ENCODE measurements at regions not wholly inside any gene's neighbourhood (a gene's known extent, or its start where the extent isn't known, plus 50 kb on each side); places are given as distances from the start of the nearest gene placed in this dataset.
A peak's percentile ranks its signal among the peaks of the same experiment; 100 is the strongest.

DNA sequence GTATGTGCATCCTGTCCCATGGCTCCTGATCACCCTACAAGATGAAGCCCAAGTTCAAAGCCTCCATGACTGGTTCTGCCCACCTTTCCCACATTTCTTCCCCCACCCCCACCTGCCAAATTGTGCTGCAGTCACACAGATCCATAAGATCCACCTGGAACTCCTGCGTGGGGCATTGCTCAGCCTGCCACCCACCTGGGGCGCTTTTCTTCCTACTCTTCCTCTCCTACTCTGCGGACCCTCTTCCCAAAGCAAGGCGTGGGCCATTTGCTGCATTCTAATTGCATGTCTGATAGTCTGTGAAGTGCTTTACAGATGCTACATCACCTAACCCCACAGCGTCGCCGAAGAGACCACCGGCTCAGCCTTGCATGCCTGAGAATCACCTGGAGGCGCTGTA is 402.4 kb upstream of the ID2 start:
- no peak for DNase-seq (ENCODE audit: low read depth)

- no peak for DNase-seq (ENCODE audit: low read depth)
Measured at GRCh38 chr2:8281234-8281633, 400.6 kb upstream of the ID2 start.

- DNase-seq (ENCODE audit: low read depth): peak; percentile 21
Measured at GRCh38 chr2:8281950-8282857, 399.7 kb upstream of the ID2 start.

GRCh38 chr2:8282858-8283252 is 399.0 kb upstream of the ID2 start:
- DNase-seq (ENCODE audit: low read depth): no peak

GRCh38 chr2:8285081-8285480 is 396.8 kb upstream of the ID2 start:
- DNase-seq (ENCODE audit: low read depth): no peak

DNA sequence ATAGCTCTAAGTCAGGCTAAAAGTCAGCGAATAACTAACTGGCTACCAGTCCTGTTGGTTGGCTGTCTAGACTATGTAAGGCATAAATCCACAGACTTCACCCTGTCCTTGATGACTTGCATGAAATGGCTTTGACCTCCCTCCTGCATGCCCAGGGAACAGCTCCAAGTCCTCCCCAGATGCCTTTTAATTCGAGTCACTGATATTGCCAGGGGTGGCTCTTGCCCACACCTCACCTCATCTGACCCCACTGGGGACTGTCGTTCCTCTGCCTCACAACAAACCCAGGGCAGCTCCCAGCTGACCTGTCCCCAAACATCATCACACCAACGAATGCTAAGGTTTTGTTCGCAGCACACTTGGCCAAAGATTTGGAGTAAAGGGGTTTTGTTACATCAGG is 396.0 kb upstream of the ID2 start:
- DNase-seq (ENCODE audit: low read depth): no peak

- no peak for DNase-seq (ENCODE audit: low read depth)
Measured at GRCh38 chr2:8288206-8288605, 393.6 kb upstream of the ID2 start.

DNA sequence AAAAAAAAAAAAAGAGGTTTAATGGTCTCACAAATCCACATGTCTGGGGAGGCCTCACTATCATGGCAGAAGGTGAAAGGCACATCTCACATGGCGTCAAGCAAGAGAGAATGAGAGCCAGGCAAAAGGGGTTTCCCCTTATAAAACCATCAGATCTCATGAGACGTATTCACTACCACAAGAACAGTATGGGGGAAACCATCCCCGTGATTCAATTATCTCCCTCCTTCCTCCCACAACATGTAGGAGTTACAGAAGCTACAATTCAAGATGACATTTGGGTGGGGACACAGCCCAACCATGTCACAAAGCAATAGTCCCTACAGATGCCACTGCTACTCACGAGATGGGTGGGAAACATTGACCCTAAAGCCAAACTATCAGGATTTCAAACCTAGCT is 392.7 kb upstream of the ID2 start:
- no peak for DNase-seq (ENCODE audit: low read depth)

DNA sequence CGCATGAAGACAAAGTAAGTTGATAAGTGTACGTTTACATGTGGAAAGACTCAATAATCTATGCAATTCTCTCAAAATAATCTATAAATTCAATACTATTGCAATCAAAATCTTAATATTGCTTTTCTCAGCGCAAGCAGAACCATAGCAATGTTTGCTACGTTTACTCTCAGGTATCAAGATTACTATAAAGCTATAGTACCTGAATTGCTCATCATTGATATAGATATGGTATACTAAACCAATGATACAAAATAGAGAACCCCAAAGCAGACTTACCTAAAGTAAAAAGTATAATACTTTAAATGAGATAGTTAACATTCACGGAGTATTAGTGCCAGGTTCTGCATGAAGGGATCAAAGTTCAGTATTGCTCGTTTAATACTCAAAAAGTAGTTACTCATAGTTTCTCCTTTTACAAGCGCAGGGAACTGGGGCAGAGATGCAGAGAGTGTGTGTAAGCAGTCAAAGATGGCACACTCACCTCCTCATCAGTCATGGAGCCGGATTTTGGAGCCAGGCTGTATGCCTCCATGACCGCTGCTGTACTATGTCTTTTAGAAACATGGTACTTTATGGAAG is 391.0 kb upstream of the ID2 start:
- no peak for DNase-seq (ENCODE audit: low read depth)

GRCh38 chr2:8296306-8296705 is 385.6 kb upstream of the ID2 start:
- peak; percentile 14 for DNase-seq (ENCODE audit: low read depth)

- no peak for DNase-seq (ENCODE audit: low read depth)
Measured at GRCh38 chr2:8297376-8298231, 384.3 kb upstream of the ID2 start.

DNA sequence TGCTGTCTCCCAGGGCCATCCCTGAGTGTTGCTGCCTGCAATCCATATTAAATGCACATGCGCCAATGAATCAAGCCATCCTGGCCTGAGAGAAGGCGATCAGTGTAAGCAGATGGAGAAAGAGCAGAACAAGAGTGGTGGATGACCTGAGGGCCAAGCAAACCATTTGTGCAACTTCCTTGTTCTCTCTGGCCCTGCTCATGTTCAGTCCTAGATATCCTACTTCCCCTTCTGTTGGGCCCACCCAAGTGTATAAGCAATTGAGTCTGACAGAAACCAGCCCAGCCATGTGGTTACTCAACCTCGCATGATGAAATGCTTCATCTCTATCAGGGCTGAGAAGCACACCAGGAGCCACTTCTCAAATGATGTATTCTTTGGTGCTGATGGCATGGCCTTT is 383.1 kb upstream of the ID2 start:
- DNase-seq (ENCODE audit: low read depth): no peak

GRCh38 chr2:8300216-8300615 is 381.6 kb upstream of the ID2 start:
- no peak for DNase-seq (ENCODE audit: low read depth)

GRCh38 chr2:8300905-8301304 is 381.0 kb upstream of the ID2 start:
- DNase-seq (ENCODE audit: low read depth): no peak

DNA sequence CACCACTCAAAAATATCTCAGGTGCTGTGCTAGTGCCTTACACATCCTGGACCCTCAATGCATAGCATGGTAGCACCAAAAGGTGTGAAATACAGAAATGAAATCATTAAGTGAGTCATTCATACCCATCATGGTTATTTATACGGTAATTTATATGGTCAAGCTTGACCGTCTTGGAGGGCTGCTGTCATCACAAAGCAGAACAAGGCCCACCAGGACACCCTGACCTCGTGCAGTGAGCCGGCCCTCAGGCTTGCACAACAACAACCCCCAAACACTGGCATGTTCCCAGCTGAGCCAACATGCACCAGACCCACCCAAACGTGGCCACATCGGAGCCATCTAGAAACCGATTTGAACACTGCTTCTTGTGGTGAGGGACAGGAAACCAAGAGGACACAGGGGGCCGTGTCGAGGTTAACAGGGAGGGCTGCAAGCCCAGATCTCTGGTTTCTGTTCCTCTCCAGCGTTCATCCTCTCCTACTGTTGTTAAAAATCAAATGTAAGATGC is 378.5 kb upstream of the ID2 start:
- peak; percentile 71 for DNase-seq (ENCODE audit: low read depth)

DNA sequence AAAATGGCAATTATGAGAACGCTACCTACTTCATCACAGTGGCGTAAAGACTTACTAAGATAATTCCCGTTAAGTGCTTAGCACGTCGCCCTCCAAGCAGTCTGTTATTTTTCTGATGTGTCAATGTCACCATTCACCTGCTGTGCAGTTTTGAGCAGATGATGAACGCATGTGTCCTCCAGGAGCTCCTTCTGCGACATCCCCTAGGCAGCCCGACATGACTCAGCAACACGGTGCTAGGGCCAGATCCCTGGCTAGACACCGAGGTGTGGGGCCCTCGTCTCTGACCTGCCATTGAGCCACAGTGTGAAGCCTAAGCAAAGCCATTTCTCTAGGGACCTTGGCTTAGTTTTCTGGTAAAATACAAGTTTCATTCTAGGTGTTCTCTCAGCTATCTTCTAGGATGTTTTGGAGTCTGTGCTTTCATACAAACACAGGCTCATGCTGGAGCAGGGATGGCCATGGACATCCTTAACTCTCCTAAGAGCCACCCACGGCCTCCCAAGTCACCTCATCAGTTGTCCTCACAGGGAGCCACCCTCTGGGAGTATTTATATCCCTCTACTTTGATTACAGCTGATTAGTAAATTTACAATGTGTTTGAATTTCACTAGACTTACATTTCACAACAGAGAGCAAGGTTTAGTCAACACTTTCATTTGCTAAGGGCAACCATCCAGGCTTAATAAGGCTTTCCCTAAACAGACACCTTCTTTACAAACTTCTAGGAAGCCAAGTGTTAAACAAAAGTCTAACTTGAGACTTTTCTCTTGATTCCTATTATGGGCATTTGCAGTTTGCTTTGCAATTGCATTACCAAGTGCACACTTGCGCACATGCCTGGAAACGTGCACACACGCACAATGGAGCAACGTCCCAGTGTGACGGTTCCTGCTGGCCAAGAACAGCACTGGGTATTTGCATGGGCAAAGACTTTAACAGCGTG is 376.8 kb upstream of the ID2 start:
- no peak for DNase-seq (ENCODE audit: low read depth)

GRCh38 chr2:8306530-8307351 is 375.1 kb upstream of the ID2 start:
- peak; percentile 69 for DNase-seq (ENCODE audit: low read depth)

GRCh38 chr2:8307606-8308180 is 374.2 kb upstream of the ID2 start:
- DNase-seq (ENCODE audit: low read depth): no peak

DNA sequence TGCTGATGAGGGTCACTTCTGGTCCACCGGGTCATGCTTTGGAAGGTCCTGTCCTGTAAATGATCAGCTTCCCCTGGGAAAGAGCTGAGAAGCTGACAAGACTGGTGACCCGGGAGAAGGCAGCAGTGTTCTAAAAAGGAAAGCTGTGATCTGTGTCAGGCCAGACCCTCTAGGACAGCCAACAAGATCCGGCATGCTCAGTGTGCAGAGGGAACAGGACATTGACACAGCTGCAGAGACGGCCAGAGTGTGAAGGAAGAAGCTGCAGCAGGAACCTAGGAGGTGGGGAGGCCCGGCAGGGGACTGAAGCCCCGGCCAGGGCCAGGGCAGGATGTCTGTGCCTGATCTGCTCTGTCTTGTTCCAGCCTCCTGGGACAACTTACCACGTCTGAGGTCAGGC is 372.7 kb upstream of the ID2 start:
- no peak for DNase-seq (ENCODE audit: low read depth)

Data from RPMI7951 (cell line).